ENCODE measurements at regions not wholly inside any gene's neighbourhood (a gene's known extent, or its start where the extent isn't known, plus 50 kb on each side); places are given as distances from the start of the nearest gene placed in this dataset.

DNA sequence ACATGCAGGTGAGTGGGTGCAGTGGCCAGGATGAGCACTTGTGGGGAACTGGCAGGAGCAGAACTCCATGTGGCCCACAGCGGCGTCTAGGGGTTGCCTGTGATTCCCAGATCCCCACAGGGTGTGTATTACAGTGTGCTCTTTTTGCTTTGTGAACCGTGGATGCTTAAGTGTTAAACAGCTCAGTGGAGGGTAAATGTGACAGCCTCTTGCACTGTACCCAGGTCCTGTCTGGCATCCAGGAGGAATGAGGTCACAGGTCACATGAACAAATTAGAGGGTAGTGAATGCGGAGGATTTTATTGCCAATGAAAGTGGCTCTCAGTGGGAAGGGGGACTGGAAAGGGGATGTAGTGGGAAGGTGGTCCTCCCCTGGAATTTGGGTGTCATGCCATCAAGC is 447.8 kb downstream of the SPRY1 start:
- DNase-seq (ENCODE audit: low read depth), result no peak
- H3K4me3 ChIP-seq (ENCODE audit: low read length), result no peak overlapping the region
- TF ChIP-seq CTCF (conservative IDR thresholded peaks at IDR 0.05; ENCODE audit: low read length), result no peak

DNA sequence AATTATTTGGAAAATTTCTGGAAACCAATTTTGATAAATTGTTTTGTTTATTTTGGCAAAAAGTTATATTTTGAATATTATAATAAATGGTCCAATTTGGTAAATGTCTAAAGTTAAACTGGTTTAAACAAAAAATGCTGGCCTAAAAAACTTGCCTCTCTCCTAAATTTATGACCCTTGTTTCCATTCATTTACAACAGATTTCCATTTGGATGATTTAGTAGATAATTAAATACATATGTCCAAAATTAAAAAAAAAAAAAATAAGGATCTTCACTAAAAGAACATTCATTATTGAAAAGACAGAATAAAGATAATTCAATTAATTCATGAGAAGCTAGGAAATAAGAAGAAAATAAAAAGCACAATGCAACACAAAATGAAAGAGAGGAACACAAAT is 449.5 kb downstream of the SPRY1 start:
- TF ChIP-seq CTCF (conservative IDR thresholded peaks at IDR 0.05; ENCODE audit: low read length), result no peak
- H3K4me3 ChIP-seq (ENCODE audit: low read length), result no peak overlapping the region
- no peak for DNase-seq (ENCODE audit: low read depth)

GRCh38 chr4:123846561-123846960 is 450.0 kb downstream of the SPRY1 start:
- no peak for TF ChIP-seq CTCF (conservative IDR thresholded peaks at IDR 0.05; ENCODE audit: low read length)
- DNase-seq (ENCODE audit: low read depth), result no peak
- no peak overlapping the region for H3K4me3 ChIP-seq (ENCODE audit: low read length)

DNA sequence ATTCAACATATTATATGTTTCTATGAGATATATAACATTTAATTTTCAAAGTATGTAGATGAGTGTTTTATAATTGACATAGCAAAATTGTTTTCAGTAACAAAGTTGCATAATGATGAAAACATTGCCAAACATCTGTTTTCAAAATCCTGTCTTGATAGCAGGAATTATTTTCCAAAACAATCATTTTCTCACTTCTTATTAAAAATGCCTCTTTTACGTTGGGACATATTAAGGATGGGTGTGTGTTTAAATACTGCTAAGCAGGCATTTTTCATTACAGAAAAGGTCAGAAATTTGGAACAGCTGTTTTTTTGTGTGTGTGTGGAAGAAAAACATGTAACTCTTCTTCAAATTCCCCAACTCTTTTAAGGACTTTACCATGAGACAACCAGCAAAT is 452.0 kb downstream of the SPRY1 start:
- no peak for TF ChIP-seq CTCF (conservative IDR thresholded peaks at IDR 0.05; ENCODE audit: low read length)
- no peak overlapping the region for H3K4me3 ChIP-seq (ENCODE audit: low read length)
- DNase-seq (ENCODE audit: low read depth), result peak; percentile 43

- no peak for DNase-seq (ENCODE audit: low read depth)
- no peak for TF ChIP-seq CTCF (conservative IDR thresholded peaks at IDR 0.05; ENCODE audit: low read length)
- no peak overlapping the region for H3K4me3 ChIP-seq (ENCODE audit: low read length)
These were observed 452.9 kb downstream of the SPRY1 start for GRCh38 chr4:123849495-123849894.

- DNase-seq (ENCODE audit: low read depth), result no peak
- H3K4me3 ChIP-seq (ENCODE audit: low read length), result no peak overlapping the region
- TF ChIP-seq CTCF (conservative IDR thresholded peaks at IDR 0.05; ENCODE audit: low read length), result no peak
These were observed 454.9 kb downstream of the SPRY1 start for GRCh38 chr4:123851521-123851920.

DNA sequence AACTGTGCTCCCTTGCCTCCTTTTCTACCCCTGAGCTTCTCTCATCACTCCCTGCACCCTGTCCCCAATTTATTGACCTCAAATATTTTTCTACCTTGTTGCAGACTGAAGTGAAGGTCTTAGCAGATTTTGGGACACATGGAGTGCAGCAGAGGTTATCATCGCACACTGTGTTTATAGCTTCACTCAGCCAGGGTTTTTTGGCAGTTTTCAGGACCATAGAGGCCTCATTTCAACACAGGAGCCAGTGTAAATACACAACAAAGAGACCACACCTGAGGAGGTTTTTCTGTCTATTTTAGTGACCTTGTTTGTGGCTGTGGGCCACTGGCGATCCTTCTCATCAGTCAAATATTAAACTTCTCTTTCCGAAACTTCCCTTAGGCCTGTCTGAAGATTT is 457.1 kb downstream of the SPRY1 start:
- TF ChIP-seq CTCF (conservative IDR thresholded peaks at IDR 0.05; ENCODE audit: low read length), result no peak
- no peak for DNase-seq (ENCODE audit: low read depth)
- H3K4me3 ChIP-seq (ENCODE audit: low read length), result no peak overlapping the region
